DOHH2 (cell line): ENCODE measurements at regions not wholly inside any gene's neighbourhood (a gene's known extent, or its start where the extent isn't known, plus 50 kb on each side); places are given as distances from the start of the nearest gene placed in this dataset.

Experiments
- H3F3A ChIP-seq: fragments of 200-600 bp; sonication (generic), shearing (Covaris generic); 2 replicates; pipeline ENCODE4 v1.6.0; 2016; ENCODE audit warnings: antibody characterized with exemption, mild to moderate bottlenecking; ENCODE audit not compliant: control insufficient read depth, insufficient read depth
- H3K27ac ChIP-seq: fragments of 200-600 bp; sonication (generic); 2 replicates; pipeline ENCODE4 v1.5.1; 2014; ENCODE audit warnings: low read depth, mild to moderate bottlenecking, low read length, moderate library complexity
- H3K27me3 ChIP-seq: fragments of 200-600 bp; sonication (generic); 2 replicates; pipeline ENCODE4 v1.6.1; 2014; ENCODE audit warnings: mild to moderate bottlenecking, low read length, mixed read lengths; ENCODE audit not compliant: control insufficient read depth
- H3K36me3 ChIP-seq: fragments of 200-600 bp; sonication (generic); 2 replicates; pipeline ENCODE4 v1.6.1; 2014; ENCODE audit warnings: mild to moderate bottlenecking, low read length, moderate library complexity, mixed read lengths; ENCODE audit not compliant: control insufficient read depth
- H3K4me1 ChIP-seq: fragments of 200-600 bp; sonication (generic); 2 replicates; pipeline ENCODE4 v1.6.1; 2014; ENCODE audit warnings: mild to moderate bottlenecking, low read length, mixed read lengths; ENCODE audit not compliant: control insufficient read depth
- H3K4me2 ChIP-seq: fragments of 200-600 bp; sonication (generic); 2 replicates; pipeline ENCODE4 v1.6.0; 2014; ENCODE audit warnings: mild to moderate bottlenecking, low read length, moderate library complexity
- H3K4me3 ChIP-seq: fragments of 200-600 bp; sonication (generic); 2 replicates; pipeline ENCODE4 v1.5.1; 2014; ENCODE audit warnings: mild to moderate bottlenecking, low read length, mixed read lengths
- H3K79me2 ChIP-seq: fragments of 200-600 bp; sonication (generic); 2 replicates; pipeline ENCODE4 v1.6.1; 2014; ENCODE audit warnings: mild to moderate bottlenecking, low read length, mixed read lengths; ENCODE audit not compliant: control insufficient read depth
- H3K9me2 ChIP-seq: fragments of 200-600 bp; sonication (generic); replicated peaks from 2 replicates; pipeline ENCODE4 v1.6.1; 2014; ENCODE audit warnings: mild to moderate bottlenecking, low read length, mixed read lengths; ENCODE audit not compliant: control insufficient read depth
- H3K9me3 ChIP-seq: fragments of 200-600 bp; sonication (generic); 2 replicates; pipeline ENCODE4 v1.6.1; 2014; ENCODE audit warnings: antibody characterized with exemption, low read length, mixed read lengths; ENCODE audit not compliant: control insufficient read depth, insufficient read depth
- H4K20me1 ChIP-seq: fragments of 200-600 bp; sonication (generic); 2 replicates; pipeline ENCODE4 v1.6.0; 2014; ENCODE audit warnings: low read depth, mild to moderate bottlenecking, antibody characterized with exemption, low read length, moderate library complexity; ENCODE audit not compliant: control insufficient read depth, insufficient read depth
- CTCF ChIP-seq: fragments of 200-600 bp; sonication (generic); IDR thresholded peaks from one replicate; pipeline ENCODE4 v1.5.1; 2014; ENCODE audit warnings: antibody characterized with exemption, mild to moderate bottlenecking, low read depth, low read length; ENCODE audit not compliant: poor library complexity, severe bottlenecking
- EZH2phosphoT487 ChIP-seq: fragments of 200-600 bp; sonication (generic); IDR thresholded peaks from 2 replicates; pipeline ENCODE4 v1.6.1; 2017; ENCODE audit warnings: borderline replicate concordance, mild to moderate bottlenecking, antibody characterized with exemption, low read length, moderate library complexity, mixed read lengths

GRCh38 chr12:128056136-128056801, 210.7 kb upstream of the TMEM132C start:
- TF ChIP-seq EZH2phosphoT487, result no peak
- TF ChIP-seq CTCF, result no peak
- H3K27ac ChIP-seq, result no peak overlapping the region
- H3K4me2 ChIP-seq, result no peak overlapping the region
- no peaks in the 10 kb centered on the region for H3F3A ChIP-seq
- no peaks in the 10 kb centered on the region for H4K20me1 ChIP-seq
- no peaks in the 10 kb centered on the region for H3K27me3 ChIP-seq
- H3K9me3 ChIP-seq, result no peaks in the 10 kb centered on the region; the same call in 1 of the 2 replicates
- no peak overlapping the region for H3K4me3 ChIP-seq
- no peaks in the 10 kb centered on the region for H3K4me1 ChIP-seq
- H3K79me2 ChIP-seq, result no peaks in the 10 kb centered on the region
- H3K36me3 ChIP-seq, result no peaks in the 10 kb centered on the region
- no peaks in the 10 kb centered on the region for H3K9me2 ChIP-seq

GRCh38 chr12:128057586-128057985, 209.4 kb upstream of the TMEM132C start:
- TF ChIP-seq CTCF (no peak), EZH2phosphoT487 (no peak)
- Histone ChIP-seq H3K9me3 (no peaks in the 10 kb centered on the region; the same call in 1 of the 2 replicates), H3K4me3 (no peak overlapping the region), H3K27ac (no peak overlapping the region), H3K9me2 (no peaks in the 10 kb centered on the region), H3F3A (no peaks in the 10 kb centered on the region), H4K20me1 (no peaks in the 10 kb centered on the region), H3K79me2 (no peaks in the 10 kb centered on the region), H3K36me3 (no peaks in the 10 kb centered on the region), H3K27me3 (no peaks in the 10 kb centered on the region), H3K4me1 (no peaks in the 10 kb centered on the region), H3K4me2 (no peak overlapping the region)

- Histone ChIP-seq H3K27ac (no peak overlapping the region), H3K9me2 (no peaks in the 10 kb centered on the region), H3F3A (no peaks in the 10 kb centered on the region), H3K79me2 (no peaks in the 10 kb centered on the region), H3K4me2 (no peak overlapping the region), H3K9me3 (no peaks in the 10 kb centered on the region; the same call in 1 of the 2 replicates), H3K27me3 (no peaks in the 10 kb centered on the region), H4K20me1 (no peaks in the 10 kb centered on the region), H3K36me3 (no peaks in the 10 kb centered on the region), H3K4me1 (no peaks in the 10 kb centered on the region), H3K4me3 (no peak overlapping the region)
- TF ChIP-seq CTCF, result no peak
- TF ChIP-seq EZH2phosphoT487, result no peak
Observed at GRCh38 chr12:128059621-128060370, 207.2 kb upstream of the TMEM132C start.
